IPS DF 4.7 (cell line): ENCODE measurements at regions not wholly inside any gene's neighbourhood (a gene's known extent, or its start where the extent isn't known, plus 50 kb on each side); places are given as distances from the start of the nearest gene placed in this dataset.

ENCODE experiments used
- DNase-seq: peaks from one replicate; pipeline ENCODE4 v3.0.0-alpha.2; 2013; ENCODE audit warnings: low spot score; ENCODE audit errors: extremely low read depth

DNA sequence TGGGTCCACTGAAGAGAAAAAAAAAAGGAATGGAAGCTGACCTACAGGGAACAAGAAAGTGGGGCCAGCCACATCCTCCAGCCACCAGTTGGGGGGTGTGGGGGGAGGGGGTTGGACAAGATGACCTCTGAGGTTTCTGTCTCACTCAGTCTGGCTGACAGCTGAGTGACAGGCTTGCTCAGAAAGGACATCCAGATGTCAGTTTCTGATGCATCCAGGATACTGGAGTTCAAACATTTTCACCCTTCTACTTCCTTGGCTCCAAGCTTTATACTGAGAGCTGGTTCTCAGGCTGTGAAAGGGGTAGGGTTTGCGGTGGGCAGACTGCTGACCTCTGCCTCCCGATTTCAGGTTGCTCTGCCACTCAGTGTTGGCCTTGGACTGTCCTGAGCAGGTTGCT is 2178.3 kb downstream of the TP53TG3F start:
- no peak for DNase-seq

DNA sequence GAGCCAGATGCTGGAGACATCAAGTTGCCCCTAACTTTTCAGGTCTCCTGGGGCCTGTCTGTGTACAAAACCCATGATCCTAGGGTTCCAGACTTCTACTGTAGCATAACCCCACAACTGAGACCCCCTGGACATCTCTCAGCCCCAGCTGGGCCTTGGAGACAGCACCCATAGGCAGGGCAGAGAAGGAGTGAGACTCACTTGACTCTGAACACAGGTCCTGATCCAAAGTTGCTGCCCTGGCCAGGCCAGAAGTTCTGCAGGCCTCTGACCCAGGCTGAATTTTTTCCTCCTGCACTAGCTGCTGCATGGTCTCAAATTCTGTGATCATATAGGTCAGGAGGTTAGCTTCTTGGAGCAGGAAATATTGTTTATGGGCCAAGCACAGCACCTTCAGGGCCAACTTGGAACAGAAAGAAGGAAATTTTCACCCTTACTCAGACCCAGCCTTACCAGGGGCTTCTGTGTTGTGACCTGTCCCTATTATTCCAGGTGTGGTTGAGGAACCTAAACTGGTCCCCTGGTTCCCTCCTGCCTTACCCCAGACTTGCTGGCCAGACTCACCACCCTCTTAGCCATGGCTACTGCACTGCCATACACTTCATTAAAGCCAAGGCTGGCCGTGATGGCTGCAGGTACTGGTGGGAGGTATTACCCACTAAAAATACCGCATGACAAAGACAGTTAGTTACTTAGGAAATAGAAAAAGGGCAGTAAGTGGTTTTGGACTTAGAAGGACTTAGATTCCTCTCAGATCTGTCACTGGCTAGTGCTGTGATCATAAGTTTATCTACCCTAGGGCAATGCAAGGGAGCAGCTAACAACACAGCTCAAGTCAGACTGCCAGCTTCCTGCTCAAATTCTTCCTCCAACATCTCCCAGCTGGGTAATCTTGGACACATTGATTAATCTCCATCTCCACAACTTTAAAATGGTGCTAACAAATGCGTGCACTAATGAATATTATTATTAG is 2180.1 kb downstream of the TP53TG3F start:
- DNase-seq, result no peak

DNA sequence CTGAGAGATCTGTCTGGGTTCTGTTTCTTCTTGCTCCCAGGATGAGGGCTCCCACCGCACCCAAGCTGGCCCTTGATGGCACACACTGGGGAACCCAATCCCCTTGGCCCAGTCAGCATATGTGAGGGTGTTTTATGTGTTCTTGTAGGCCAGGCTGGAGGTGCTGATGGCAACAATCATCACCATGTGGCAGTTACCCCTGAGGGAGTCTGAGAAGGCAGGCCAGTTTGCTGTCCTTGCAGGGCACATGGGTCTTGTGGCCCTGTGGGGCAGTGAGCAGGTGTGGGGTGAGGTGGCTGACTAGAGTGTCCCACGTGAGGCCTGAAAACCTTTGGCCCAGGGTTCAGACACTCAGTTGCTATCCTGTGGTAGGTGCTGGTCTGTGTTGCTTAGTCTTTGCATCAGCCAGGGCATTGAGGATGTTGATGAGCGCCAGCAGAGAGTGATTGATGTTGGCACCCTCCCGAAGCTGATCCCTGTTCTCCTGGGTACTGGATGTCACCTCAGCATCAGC is 2183.0 kb downstream of the TP53TG3F start:
- no peak for DNase-seq

GRCh38 chr16:35651841-35652240 is 2192.4 kb downstream of the TP53TG3F start:
- no peak for DNase-seq

DNA sequence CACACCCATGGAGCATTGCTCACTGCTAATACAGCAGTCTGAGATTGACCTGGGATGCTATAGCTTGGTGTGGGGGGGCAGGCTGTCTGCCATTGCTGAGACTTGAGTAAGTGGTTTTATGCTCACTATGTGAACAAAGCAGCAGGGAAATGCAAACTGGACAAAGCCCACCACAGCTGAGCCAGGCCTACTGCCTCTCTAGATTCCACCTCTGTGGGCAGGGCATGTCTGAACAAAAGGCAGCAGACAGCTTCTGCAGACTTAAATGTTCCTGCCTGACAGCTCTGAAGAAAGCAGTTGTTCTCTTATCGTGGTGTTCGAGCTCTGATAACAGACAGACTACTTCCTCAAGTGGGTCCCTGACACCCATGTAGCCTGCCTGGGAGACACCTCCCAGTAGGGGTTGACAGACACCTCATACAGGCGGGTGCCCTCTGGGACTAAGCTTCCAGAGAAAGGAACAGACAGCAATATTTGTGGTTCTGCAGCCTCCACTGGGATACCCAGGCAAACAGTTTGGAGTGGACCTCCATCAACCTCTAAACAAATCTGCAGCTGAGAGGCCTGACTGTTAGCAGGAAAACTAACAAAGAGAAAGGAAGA is 2204.8 kb downstream of the TP53TG3F start:
- DNase-seq, result no peak

GRCh38 chr16:35685085-35685484 is 2225.7 kb downstream of the TP53TG3F start:
- DNase-seq, result no peak

GRCh38 chr16:35686595-35686994 is 2227.2 kb downstream of the TP53TG3F start:
- DNase-seq, result no peak

DNA sequence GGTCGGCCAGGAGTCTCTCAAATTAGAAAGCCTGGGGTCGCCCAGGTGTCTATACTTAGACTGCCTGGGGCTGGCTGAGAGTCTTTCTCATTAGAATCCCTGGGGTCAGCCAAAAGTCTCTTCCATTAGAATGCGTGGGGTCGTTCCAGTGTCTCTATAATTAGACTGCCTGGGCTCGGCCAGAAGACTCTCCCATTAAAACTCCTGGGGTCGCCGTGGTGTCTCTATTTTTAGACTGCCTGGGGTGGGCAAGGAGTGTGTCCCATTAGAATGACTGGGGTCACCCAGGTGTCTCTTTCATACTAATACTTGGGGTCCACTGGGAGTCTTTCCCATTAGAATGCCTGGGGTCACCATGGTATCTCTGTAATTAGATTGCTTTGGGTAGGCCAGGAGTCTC is 2227.7 kb downstream of the TP53TG3F start:
- no peak for DNase-seq

DNA sequence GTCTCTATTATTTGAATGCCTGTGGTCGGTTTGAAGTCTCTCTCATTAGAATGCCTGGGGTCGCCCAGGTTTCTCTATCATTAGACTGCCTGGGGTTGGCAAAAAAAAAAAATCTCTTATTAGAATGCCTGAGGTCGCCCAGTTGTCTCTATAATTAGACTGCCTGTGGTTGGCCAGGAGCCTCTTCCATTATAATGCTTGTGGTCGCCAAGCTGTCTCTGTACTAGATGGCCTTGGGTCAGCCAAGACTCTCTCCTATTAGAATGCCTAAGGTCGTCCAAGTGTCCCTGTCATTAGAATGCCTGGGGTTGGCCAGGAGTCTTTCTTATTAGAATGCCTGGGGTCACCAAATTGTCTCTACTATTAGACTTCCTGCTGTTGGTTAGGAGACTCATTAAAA is 2228.4 kb downstream of the TP53TG3F start:
- DNase-seq, result no peak

DNA sequence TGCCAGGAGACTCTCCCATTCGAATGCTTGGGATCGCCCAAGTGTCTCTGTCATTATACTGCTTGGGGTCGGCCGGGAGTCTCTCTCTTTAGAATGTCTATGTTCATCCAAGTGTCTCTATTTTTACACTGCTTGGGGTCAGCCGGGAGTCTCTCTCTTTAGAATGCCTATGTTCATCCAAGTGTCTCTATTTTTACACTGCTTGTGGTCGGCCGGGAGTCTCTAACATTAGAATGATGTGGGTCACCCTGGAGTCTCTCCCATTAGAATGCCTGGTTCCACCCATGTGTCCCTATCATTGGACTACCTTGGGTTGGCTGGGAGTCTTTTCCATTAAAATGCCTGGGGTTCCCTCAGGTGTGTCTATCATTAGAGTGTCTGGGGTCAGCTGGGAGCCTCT is 2230.4 kb downstream of the TP53TG3F start:
- DNase-seq, result no peak

DNA sequence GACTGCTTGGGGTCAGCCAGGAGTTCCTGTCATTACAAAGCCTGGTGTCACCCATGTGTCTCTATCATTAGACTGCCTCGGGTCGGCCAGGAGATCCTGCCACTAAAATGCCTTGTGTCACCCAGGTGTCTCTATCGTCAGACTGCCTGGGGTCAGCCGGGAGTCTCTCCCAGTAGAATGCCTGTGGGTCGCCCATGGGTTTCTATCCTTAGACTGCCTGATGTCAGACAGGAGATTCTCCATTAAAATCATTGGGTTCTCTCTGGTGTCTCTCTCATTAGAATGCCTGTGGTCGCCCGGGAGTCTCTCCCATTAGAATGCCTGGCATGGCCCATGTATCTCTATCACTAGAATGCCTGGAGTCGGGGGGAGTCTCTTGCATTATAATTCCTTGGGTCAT is 2231.0 kb downstream of the TP53TG3F start:
- no peak for DNase-seq

DNA sequence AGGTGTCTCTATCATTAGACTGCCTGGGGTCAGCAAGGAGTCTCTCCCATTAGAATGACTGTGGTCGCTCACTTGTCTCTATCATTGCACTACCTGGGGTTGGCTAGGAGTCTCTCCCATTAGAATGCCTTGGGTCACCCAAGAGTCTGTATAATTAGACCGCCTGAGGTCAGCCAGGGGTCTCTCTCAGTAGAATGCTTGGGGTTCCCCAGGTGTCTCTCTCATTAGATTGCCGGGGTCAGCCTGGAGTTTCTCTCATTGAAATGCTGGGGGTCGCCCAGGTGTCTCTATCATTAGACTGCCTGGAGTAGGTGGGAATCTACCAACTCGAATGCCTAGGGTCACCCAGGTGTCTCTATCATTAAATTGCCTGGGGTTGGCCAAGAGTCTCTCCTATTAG is 2231.6 kb downstream of the TP53TG3F start:
- no peak for DNase-seq

DNA sequence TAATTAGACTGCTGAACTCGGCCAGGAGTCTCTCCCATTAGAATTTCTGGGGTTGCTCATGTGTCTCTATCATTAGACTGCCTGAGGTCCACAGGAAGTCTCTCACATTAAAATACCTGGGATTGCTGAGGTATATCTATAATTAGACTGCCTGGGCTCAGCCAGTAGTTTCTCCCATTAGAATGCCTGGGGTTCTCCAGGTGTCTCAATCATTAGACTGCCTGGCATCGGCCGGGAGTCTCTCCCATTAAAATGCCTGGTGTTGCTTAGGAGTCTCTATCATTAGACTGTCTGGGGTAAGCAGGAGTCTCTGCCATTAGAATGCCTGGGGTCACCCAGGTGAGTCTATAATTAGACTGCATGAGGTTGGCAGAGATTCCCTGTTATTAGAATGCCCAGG is 2233.4 kb downstream of the TP53TG3F start:
- DNase-seq, result no peak

- DNase-seq, result no peak
These were observed 2247.5 kb downstream of the TP53TG3F start for GRCh38 chr16:35706901-35707300.

- no peak for DNase-seq
These were observed 2252.0 kb downstream of the TP53TG3F start for GRCh38 chr16:35711435-35711834.

GRCh38 chr16:35711958-35712357 is 2252.5 kb downstream of the TP53TG3F start:
- no peak for DNase-seq

DNA sequence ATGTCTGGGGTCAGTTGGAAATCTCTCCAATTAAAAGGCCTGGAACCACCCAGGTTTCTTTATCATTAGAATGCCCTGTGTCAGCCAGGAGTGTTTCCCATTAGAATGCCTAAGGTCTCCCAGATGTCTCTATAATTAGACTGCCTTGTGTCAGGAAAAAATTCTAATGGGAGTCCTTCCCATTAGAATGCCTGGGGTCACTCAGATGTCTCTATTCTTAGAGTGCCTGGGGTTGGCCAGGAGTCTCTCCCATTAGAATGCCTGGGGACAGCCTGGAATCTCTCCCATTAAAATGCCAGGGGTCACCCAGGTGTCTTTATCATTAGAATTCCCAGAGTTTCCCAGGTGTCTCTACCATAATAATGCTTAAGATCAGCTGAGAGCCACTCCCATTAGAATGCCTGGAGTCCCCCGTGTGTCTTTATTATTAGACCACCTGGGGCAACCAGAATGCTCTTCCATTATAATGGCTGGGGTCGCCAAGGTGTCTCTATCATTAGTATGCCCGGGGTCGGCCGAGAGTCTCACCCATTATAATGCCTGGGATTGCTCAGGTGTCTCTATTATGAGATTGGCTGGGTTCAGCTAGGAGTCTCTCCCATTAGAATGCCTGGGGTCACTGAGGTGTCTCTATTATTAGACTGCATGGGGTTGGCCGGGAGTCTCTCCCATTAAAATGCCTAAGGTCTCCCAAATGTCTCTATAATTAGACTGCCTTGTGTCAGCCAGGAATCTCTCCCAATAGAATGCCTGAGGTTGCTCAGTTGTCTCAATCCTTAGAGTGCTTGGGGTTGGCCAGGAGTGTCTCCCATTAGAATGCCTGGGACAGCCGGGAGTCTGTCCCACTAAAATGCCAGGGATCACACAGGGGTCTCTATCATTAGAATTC is 2254.6 kb downstream of the TP53TG3F start:
- DNase-seq, result no peak

- no peak for DNase-seq
These were observed 2255.3 kb downstream of the TP53TG3F start for GRCh38 chr16:35714665-35715064.

GRCh38 chr16:35724551-35724950 is 2265.1 kb downstream of the TP53TG3F start:
- DNase-seq, result no peak

DNA sequence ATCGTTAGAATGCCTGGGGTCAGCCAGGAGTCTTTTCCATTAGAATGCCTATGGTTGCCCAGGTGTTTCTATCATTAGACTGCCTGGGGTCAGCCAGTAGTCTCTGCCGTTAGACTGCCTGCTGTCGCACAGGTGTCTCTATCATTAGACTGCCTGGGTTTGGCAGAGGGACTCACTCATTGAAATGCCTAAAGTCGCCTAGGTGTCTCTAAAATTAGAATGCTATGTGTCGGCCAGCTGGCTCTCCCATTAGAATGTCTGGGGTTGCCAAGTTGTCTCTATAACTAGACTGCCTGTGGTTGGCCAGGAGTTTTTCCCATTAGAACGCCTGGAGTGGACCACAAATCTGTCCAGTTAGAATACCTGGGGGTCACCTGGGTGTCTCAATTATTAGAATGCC is 2266.5 kb downstream of the TP53TG3F start:
- DNase-seq, result no peak

- no peak for DNase-seq
These were observed 2270.8 kb downstream of the TP53TG3F start for GRCh38 chr16:35730251-35730650.
